PC-3 (cell line): ENCODE measurements at regions not wholly inside any gene's neighbourhood (a gene's known extent, or its start where the extent isn't known, plus 50 kb on each side); places are given as distances from the start of the nearest gene placed in this dataset.
A peak's percentile ranks its signal among the peaks of the same experiment; 100 is the strongest.

ENCODE experiments used
- ATAC-seq: fragments of 200-7000 bp; cut with Tn5 transposase; 2 replicates; pipeline ENCODE4 v1.9.1; 2020; ENCODE audit warnings: mild to moderate bottlenecking, moderate library complexity
- BruUV-seq: library from RNA; stranded (reverse); fragments of 400-500 nt; replicated peaks from 2 replicates; lab custom pipeline; 2021; lab: Mats Ljungman, UMichigan
- CTCF ChIA-PET: fragments of 300-600 bp; sonication (Branson Sonifier 250); formaldehyde crosslinking; loops from one replicate; lab custom pipeline; 2022; ENCODE audit warnings: antibody characterized with exemption; lab: Charles Lee
- POLR2A ChIA-PET: fragments of 300-600 bp; sonication (Branson Sonifier 250); formaldehyde crosslinking; loops from one replicate; lab custom pipeline; 2022; ENCODE audit warnings: antibody characterized with exemption; ENCODE audit not compliant: unreplicated experiment; lab: Charles Lee
- DNase-seq: peaks from one replicate; pipeline ENCODE4 v3.0.0-alpha.2; 2015
- H2AFZ ChIP-seq: fragments of 300-600 bp; sonication (generic); 2 replicates; pipeline ENCODE4 v1.6.0; 2016; ENCODE audit warnings: antibody characterized with exemption, low read length
- H3F3A ChIP-seq: fragments of 300-600 bp; sonication (generic); one replicate; pipeline ENCODE4 v1.6.0; 2017; ENCODE audit warnings: antibody characterized with exemption, low read length, control low read depth, mild to moderate bottlenecking; ENCODE audit not compliant: unreplicated experiment
- H3K27ac ChIP-seq: fragments of 300-600 bp; sonication (generic); 2 replicates; pipeline ENCODE4 v1.5.1; 2016; ENCODE audit warnings: mild to moderate bottlenecking, low read length
- H3K27me3 ChIP-seq: fragments of 300-600 bp; sonication (generic); 2 replicates; pipeline ENCODE4 v1.6.1; 2016; ENCODE audit warnings: low read length, mixed read lengths
- H3K36me3 ChIP-seq: fragments of 300-600 bp; sonication (generic); 2 replicates; pipeline ENCODE4 v1.6.1; 2016; ENCODE audit warnings: low read depth, mixed run types, low read length, mixed read lengths
- H3K4me1 ChIP-seq: fragments of 300-600 bp; sonication (generic); 2 replicates; pipeline ENCODE4 v1.5.1; 2016; ENCODE audit warnings: low read length; ENCODE audit not compliant: insufficient read depth
- H3K4me2 ChIP-seq: fragments of 300-600 bp; sonication (generic); 2 replicates; pipeline ENCODE4 v1.6.0; 2016; ENCODE audit warnings: low read length
- H3K4me3 ChIP-seq: fragments of 300-600 bp; sonication (generic); 2 replicates; pipeline ENCODE4 v1.5.1; 2016; ENCODE audit warnings: mild to moderate bottlenecking, low read length, mixed read lengths
- H3K79me2 ChIP-seq: fragments of 300-600 bp; sonication (generic); 2 replicates; pipeline ENCODE4 v1.6.1; 2017; ENCODE audit warnings: low read length, mixed read lengths
- H3K9ac ChIP-seq: fragments of 300-600 bp; sonication (generic); 2 replicates; pipeline ENCODE4 v1.6.0; 2016; ENCODE audit warnings: mild to moderate bottlenecking, low read length
- H3K9me2 ChIP-seq: fragments of 300-600 bp; sonication (generic); replicated peaks from 2 replicates; pipeline ENCODE4 v1.6.1; 2016; ENCODE audit warnings: mixed run types, low read length, mixed read lengths
- H3K9me3 ChIP-seq: fragments of 300-600 bp; sonication (generic); 2 replicates; pipeline ENCODE4 v1.6.1; 2016; ENCODE audit warnings: low read length, mixed read lengths
- H4K20me1 ChIP-seq: fragments of 300-600 bp; sonication (generic); 2 replicates; pipeline ENCODE4 v1.6.1; 2016; ENCODE audit warnings: low read length, mixed read lengths
- EZH2 ChIP-seq: fragments of 300-600 bp; sonication (generic); IDR thresholded peaks from one replicate; pipeline ENCODE4 v1.6.1; 2017; ENCODE audit warnings: antibody characterized with exemption, mild to moderate bottlenecking, low read length; ENCODE audit not compliant: unreplicated experiment
- EZH2phosphoT487 ChIP-seq: fragments of 300-600 bp; sonication (generic); IDR thresholded peaks from 2 replicates; pipeline ENCODE4 v1.6.1; 2018; ENCODE audit warnings: mild to moderate bottlenecking, antibody characterized with exemption, low read length, borderline replicate concordance
- intact Hi-C: fragments of 100-400 bp; cut with micrococcal nuclease; formaldehyde crosslinking; loops from 2 replicates; pipeline ENCODE4 v1.9.0; 2023
- TF ChIP-seq, protein P1 (sequence below): fragments of 300-600 bp; sonication (generic); conservative IDR thresholded peaks from 2 replicates; pipeline ENCODE4 v1.5.1; 2017; ENCODE audit warnings: antibody characterized with exemption, low read depth, mild to moderate bottlenecking, low read length

GRCh38 chr4:96097693-96098092 lies 257.8 kb downstream of the PDHA2 start:
- DNase-seq (no peak), ATAC-seq (no peak)
- no peak for TF ChIP-seq EZH2phosphoT487
- no peak for TF ChIP-seq EZH2
- TF ChIP-seq, protein P1, sequence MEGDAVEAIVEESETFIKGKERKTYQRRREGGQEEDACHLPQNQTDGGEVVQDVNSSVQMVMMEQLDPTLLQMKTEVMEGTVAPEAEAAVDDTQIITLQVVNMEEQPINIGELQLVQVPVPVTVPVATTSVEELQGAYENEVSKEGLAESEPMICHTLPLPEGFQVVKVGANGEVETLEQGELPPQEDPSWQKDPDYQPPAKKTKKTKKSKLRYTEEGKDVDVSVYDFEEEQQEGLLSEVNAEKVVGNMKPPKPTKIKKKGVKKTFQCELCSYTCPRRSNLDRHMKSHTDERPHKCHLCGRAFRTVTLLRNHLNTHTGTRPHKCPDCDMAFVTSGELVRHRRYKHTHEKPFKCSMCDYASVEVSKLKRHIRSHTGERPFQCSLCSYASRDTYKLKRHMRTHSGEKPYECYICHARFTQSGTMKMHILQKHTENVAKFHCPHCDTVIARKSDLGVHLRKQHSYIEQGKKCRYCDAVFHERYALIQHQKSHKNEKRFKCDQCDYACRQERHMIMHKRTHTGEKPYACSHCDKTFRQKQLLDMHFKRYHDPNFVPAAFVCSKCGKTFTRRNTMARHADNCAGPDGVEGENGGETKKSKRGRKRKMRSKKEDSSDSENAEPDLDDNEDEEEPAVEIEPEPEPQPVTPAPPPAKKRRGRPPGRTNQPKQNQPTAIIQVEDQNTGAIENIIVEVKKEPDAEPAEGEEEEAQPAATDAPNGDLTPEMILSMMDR, result no peak
- H2AFZ ChIP-seq, result no peak overlapping the region
- no peak overlapping the region for H3K4me2 ChIP-seq
- H3K36me3 ChIP-seq, result no peaks in the 10 kb centered on the region
- no peak overlapping the region for H3K4me3 ChIP-seq
- H3K9me3 ChIP-seq, result no peaks in the 10 kb centered on the region
- H4K20me1 ChIP-seq, result no peaks in the 10 kb centered on the region
- H3K9me2 ChIP-seq, result no peaks in the 10 kb centered on the region
- no TSS peak for BruUV-seq
- no peak overlapping the region for H3K27ac ChIP-seq
- intact Hi-C loops, result no loop called here
- ChIA-PET POLR2A (no interaction called here), CTCF (no interaction called here)
- H3K4me1 ChIP-seq, result 0 out of 2 replicates have a peak, but pooled peaks cover 4% of the 10 kb centered on the region
- no peaks in the 10 kb centered on the region for H3F3A ChIP-seq
- no peaks in the 10 kb centered on the region for H3K27me3 ChIP-seq
- H3K79me2 ChIP-seq, result no peaks in the 10 kb centered on the region
- H3K9ac ChIP-seq, result no peak overlapping the region

- H3K4me3 ChIP-seq, result no peak overlapping the region
- intact Hi-C loops, result no loop called here
- TF ChIP-seq EZH2, result no peak
- TF ChIP-seq EZH2phosphoT487, result no peak
- TF ChIP-seq, protein P1, result no peak
- ATAC-seq (no peak), DNase-seq (no peak)
- no peaks in the 10 kb centered on the region for H4K20me1 ChIP-seq
- no peaks in the 10 kb centered on the region for H3K79me2 ChIP-seq
- ChIA-PET POLR2A (no interaction called here), CTCF (no interaction called here)
- H3K9me3 ChIP-seq, result no peaks in the 10 kb centered on the region
- H3K36me3 ChIP-seq, result no peaks in the 10 kb centered on the region
- no TSS peak for BruUV-seq
- H2AFZ ChIP-seq, result no peak overlapping the region
- H3K9me2 ChIP-seq, result no peaks in the 10 kb centered on the region
- H3K27ac ChIP-seq, result no peak overlapping the region
- no peak overlapping the region for H3K4me2 ChIP-seq
- no peaks in the 10 kb centered on the region for H3K27me3 ChIP-seq
- H3K4me1 ChIP-seq, result 0 out of 2 replicates have a peak, but pooled peaks cover 4% of the 10 kb centered on the region
- H3K9ac ChIP-seq, result no peak overlapping the region
- no peaks in the 10 kb centered on the region for H3F3A ChIP-seq
Observed at GRCh38 chr4:96099031-96099430, 259.1 kb downstream of the PDHA2 start.

- Histone ChIP-seq H3K79me2 (no peaks in the 10 kb centered on the region), H3K27ac (peak overlapping the region; percentile 16; the same call in 1 of the 2 replicates), H3K36me3 (no peaks in the 10 kb centered on the region), H4K20me1 (no peaks in the 10 kb centered on the region), H3K9me3 (no peaks in the 10 kb centered on the region), H3K4me3 (no peak overlapping the region), H3K27me3 (no peaks in the 10 kb centered on the region), H3K4me2 (no peak overlapping the region), H2AFZ (no peak overlapping the region), H3K9ac (no peak overlapping the region), H3K9me2 (no peaks in the 10 kb centered on the region), H3K4me1 (0 out of 2 replicates have a peak, but pooled peaks cover 4% of the 10 kb centered on the region), H3F3A (no peaks in the 10 kb centered on the region)
- CTCF ChIA-PET, result no interaction called here
- ATAC-seq (peak; percentile 76), DNase-seq (peak; percentile 4)
- POLR2A ChIA-PET, result no interaction called here
- intact Hi-C loops, result no loop called here
- no TSS peak for BruUV-seq
- TF ChIP-seq, protein P1, result no peak
- TF ChIP-seq EZH2phosphoT487, result no peak
- TF ChIP-seq EZH2, result no peak
Observed at GRCh38 chr4:96102541-96103026, 262.7 kb downstream of the PDHA2 start.
